Naive thymus-derived CD4-positive, alpha-beta T cell (primary cell): ENCODE measurements at regions not wholly inside any gene's neighbourhood (a gene's known extent, or its start where the extent isn't known, plus 50 kb on each side); places are given as distances from the start of the nearest gene placed in this dataset.
A peak's percentile ranks its signal among the peaks of the same experiment; 100 is the strongest.

Experiments used
- ATAC-seq: fragments of 150-1000 bp; cut with Tn5 transposase; 2 replicates; pipeline ENCODE4 v1.10.0; 2021; ENCODE audit warnings: mild to moderate bottlenecking, moderate library complexity
- CTCF ChIA-PET: fragments of 350-600 bp; sonication (Branson Sonifier 250); formaldehyde crosslinking; loops from one replicate; lab custom pipeline; 2021; ENCODE audit warnings: antibody characterized with exemption; lab: Charles Lee
- POLR2A ChIA-PET: fragments of 350-600 bp; sonication (Branson Sonifier 250); formaldehyde crosslinking; loops from one replicate; lab custom pipeline; 2021; ENCODE audit warnings: antibody characterized with exemption, inconsistent platforms; lab: Charles Lee
- DNase-seq, 9 donors: peaks; one replicate each; pipeline versions ENCODE4 v3.0.0 to v3.0.0-alpha.2; 2020 to 2022; ENCODE audit warnings: mixed read lengths in 1 of 9
- H3K27ac ChIP-seq: one replicate; pipeline ENCODE4 v1.7.0; 2013; ENCODE audit warnings: mild to moderate bottlenecking, low read depth, low read length, moderate library complexity
- H3K27me3 ChIP-seq, 2 donors: one replicate each; pipeline ENCODE4 v1.7.0; 2013; ENCODE audit warnings: low read length in 2 of 2, mild to moderate bottlenecking in 2 of 2, moderate library complexity in 2 of 2; ENCODE audit not compliant: control insufficient read depth in 2 of 2, insufficient read depth in 2 of 2
- H3K36me3 ChIP-seq, 3 experiments: 1 replicate in 2 of 3; 2 replicates in 1 of 3; pipeline ENCODE4 v1.7.0; 2013; ENCODE audit warnings: low read length in 3 of 3, mild to moderate bottlenecking in 3 of 3, moderate library complexity in 1 of 3; ENCODE audit not compliant: insufficient read depth in 3 of 3, control insufficient read depth in 2 of 3
- H3K4me1 ChIP-seq, 2 donors: one replicate each; pipeline ENCODE4 v1.7.0; 2013; ENCODE audit warnings: low read length in 2 of 2, mild to moderate bottlenecking in 2 of 2, moderate library complexity in 1 of 2; ENCODE audit not compliant: control insufficient read depth in 2 of 2, insufficient read depth in 2 of 2
- H3K4me3 ChIP-seq: 2 replicates; pipeline ENCODE4 v1.7.0; 2013; ENCODE audit warnings: mild to moderate bottlenecking, low read length
- H3K9me3 ChIP-seq, 3 experiments: 1 replicate in 2 of 3; 2 replicates in 1 of 3; pipeline ENCODE4 v1.7.0; 2013; ENCODE audit warnings: low read length in 3 of 3; ENCODE audit not compliant: control insufficient read depth in 2 of 3
- H3K27ac Mint-ChIP-seq, 9 donors: one replicate each; pipeline ENCODE4 v1.8.0; 2020 to 2022; ENCODE audit warnings: mixed read lengths in 9 of 9, mild to moderate bottlenecking in 8 of 9, moderate library complexity in 5 of 9, inconsistent platforms in 2 of 9
- H3K27me3 Mint-ChIP-seq, 5 donors: one replicate each; pipeline ENCODE4 v1.8.0; 2021 to 2022; ENCODE audit warnings: mixed read lengths in 5 of 5, mild to moderate bottlenecking in 1 of 5
- H3K36me3 Mint-ChIP-seq, 5 donors: one replicate each; pipeline ENCODE4 v1.8.0; 2020 to 2022; ENCODE audit warnings: mixed read lengths in 5 of 5, mild to moderate bottlenecking in 3 of 5, inconsistent platforms in 1 of 5
- H3K4me1 Mint-ChIP-seq, 7 donors: one replicate each; pipeline ENCODE4 v1.8.0; 2020 to 2022; ENCODE audit warnings: mixed read lengths in 7 of 7, mild to moderate bottlenecking in 3 of 7, inconsistent platforms in 1 of 7
- H3K4me3 Mint-ChIP-seq, 10 donors: one replicate each; pipeline ENCODE4 v1.8.0; 2020 to 2022; ENCODE audit warnings: mild to moderate bottlenecking in 10 of 10, mixed read lengths in 10 of 10, moderate library complexity in 6 of 10, inconsistent platforms in 2 of 10
- H3K9me3 Mint-ChIP-seq, 11 donors: one replicate each; pipeline ENCODE4 v1.8.0; 2020 to 2022; ENCODE audit warnings: mixed read lengths in 11 of 11, mild to moderate bottlenecking in 4 of 11, inconsistent platforms in 1 of 11, moderate library complexity in 1 of 11
- intact Hi-C, 2 donors: fragments of 100-400 bp; cut with micrococcal nuclease; formaldehyde crosslinking; loops; one replicate each; pipeline ENCODE4 v1.15.1; 2023

DNA sequence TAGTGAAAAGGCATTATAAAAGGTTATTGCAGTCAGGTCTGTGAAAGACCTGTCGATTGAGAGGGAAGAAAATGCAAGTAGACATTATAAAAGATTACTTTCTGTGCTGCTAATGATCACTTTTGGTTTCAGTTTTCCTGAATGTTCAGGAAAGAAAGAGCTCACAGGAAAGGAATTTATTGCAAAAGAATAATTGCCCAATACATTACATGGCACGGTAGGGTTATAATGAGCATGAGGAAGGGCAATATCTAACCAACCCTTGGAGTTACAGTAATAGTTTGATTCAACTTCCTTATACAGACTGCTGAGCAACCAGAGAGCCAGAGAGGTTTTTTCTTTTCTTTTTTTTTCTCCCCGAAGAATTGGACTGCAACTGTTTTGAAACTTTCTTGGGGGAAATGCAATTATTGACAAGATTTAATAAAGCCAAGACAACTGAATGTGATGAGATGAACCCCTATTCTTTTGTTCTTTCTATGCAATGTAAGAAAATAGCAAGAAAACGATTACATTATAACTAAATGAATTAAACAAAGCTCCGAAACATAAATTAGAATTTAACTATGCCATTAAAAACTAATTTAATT is 247.0 kb downstream of the C4orf33 start:
- no peak overlapping the region for H3K27ac Mint-ChIP-seq
- no peaks in the 10 kb centered on the region for H3K4me1 ChIP-seq
- H3K27me3 ChIP-seq, result no peaks in the 10 kb centered on the region
- intact Hi-C loops, result no loop called here
- no peak overlapping the region for H3K4me3 Mint-ChIP-seq
- CTCF ChIA-PET, result no interaction called here
- H3K27me3 Mint-ChIP-seq, result peaks cover 6 to 42% (median 19%) of the 10 kb centered on the region in 5 donors
- peaks cover 0 to 2% (median 0%) of the 10 kb centered on the region in 11 donors for H3K9me3 Mint-ChIP-seq
- no peak overlapping the region for H3K27ac ChIP-seq
- no peaks in the 10 kb centered on the region for H3K36me3 ChIP-seq
- POLR2A ChIA-PET, result no interaction called here
- no peaks in the 10 kb centered on the region for H3K36me3 Mint-ChIP-seq
- DNase-seq (no peak), ATAC-seq (peak; percentile 77)
- H3K9me3 ChIP-seq, result no peaks in the 10 kb centered on the region
- no peaks in the 10 kb centered on the region for H3K4me1 Mint-ChIP-seq
- H3K4me3 ChIP-seq, result no peak overlapping the region

GRCh38 chr4:129344058-129344457 is 248.1 kb downstream of the C4orf33 start:
- no peaks in the 10 kb centered on the region for H3K27me3 ChIP-seq
- no peaks in the 10 kb centered on the region for H3K9me3 ChIP-seq
- POLR2A ChIA-PET, result no interaction called here
- H3K27ac ChIP-seq, result no peak overlapping the region
- Mint-ChIP-seq H3K27ac (no peak overlapping the region), H3K9me3 (peaks cover 0 to 1% (median 0%) of the 10 kb centered on the region in 11 donors), H3K4me1 (peaks cover 0 to under 1% (median 0%) of the 10 kb centered on the region in 7 donors), H3K36me3 (no peaks in the 10 kb centered on the region), H3K27me3 (peaks cover 6 to 30% (median 10%) of the 10 kb centered on the region in 5 donors), H3K4me3 (no peak overlapping the region)
- ATAC-seq, result no peak
- H3K36me3 ChIP-seq, result no peaks in the 10 kb centered on the region
- no peaks in the 10 kb centered on the region for H3K4me1 ChIP-seq
- no peak overlapping the region for H3K4me3 ChIP-seq
- DNase-seq, result peak in 1 of 9 donors; percentile 6
- intact Hi-C loops, result no loop called here
- CTCF ChIA-PET, result no interaction called here

DNA sequence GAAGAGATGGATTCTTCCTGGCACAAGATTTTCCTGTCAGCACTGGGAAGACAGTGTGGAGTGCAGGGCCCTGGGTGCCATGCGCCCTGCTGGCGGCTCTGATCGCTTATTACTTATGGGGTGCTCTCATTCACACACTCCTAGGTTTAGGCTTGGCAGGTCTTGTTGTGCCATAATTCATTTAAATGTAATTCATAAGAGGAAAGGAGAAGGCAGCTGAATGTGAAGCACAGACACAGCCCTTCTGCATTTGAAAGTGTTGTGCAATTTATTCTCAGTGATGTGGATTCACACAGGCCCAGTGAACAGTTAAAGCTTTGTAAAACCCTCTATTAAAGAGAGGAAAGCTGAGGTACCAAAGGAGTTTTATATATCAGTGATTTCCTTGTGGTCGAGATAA is 249.7 kb downstream of the C4orf33 start:
- H3K4me1 ChIP-seq, result no peaks in the 10 kb centered on the region
- ATAC-seq, result peak; percentile 54
- Mint-ChIP-seq H3K36me3 (no peaks in the 10 kb centered on the region), H3K9me3 (no peaks in the 10 kb centered on the region), H3K4me1 (peaks cover 0 to 1% (median 0%) of the 10 kb centered on the region in 7 donors), H3K27me3 (peaks cover 6 to 30% (median 14%) of the 10 kb centered on the region in 5 donors), H3K4me3 (no peak overlapping the region), H3K27ac (no peak overlapping the region)
- H3K27me3 ChIP-seq, result no peaks in the 10 kb centered on the region
- ChIA-PET POLR2A (no interaction called here), CTCF (no interaction called here)
- intact Hi-C loops, result no loop called here
- no peaks in the 10 kb centered on the region for H3K36me3 ChIP-seq
- DNase-seq, result no peak
- H3K9me3 ChIP-seq, result no peaks in the 10 kb centered on the region
- H3K4me3 ChIP-seq, result no peak overlapping the region
- H3K27ac ChIP-seq, result no peak overlapping the region

DNA sequence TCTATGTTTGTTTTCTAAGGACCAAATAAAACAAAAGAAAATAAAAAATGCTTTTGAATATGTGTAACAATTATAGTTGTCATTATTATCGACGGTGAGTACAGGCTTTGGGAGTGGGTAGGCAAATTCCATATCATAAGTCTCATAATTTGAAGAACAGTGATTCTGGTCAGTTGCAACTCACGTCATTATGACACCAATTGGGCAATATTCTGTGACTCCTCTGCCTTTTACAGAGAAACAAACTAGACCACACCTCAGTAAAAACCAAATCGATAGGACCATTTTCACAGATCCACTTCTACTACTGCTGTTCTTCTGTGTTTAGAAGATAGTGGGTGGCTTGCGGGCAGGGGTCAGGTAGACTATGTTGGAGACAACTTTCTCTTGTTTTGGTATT is 250.1 kb downstream of the C4orf33 start:
- CTCF ChIA-PET, result no interaction called here
- no peak overlapping the region for H3K27ac Mint-ChIP-seq
- peak; percentile 34 for ATAC-seq

GRCh38 chr4:129346734-129347133 is 250.8 kb downstream of the C4orf33 start:
- H3K27ac Mint-ChIP-seq, result no peak overlapping the region
- Histone ChIP-seq H3K27ac (no peak overlapping the region), H3K4me1 (no peaks in the 10 kb centered on the region), H3K27me3 (no peaks in the 10 kb centered on the region), H3K4me3 (no peak overlapping the region), H3K36me3 (no peaks in the 10 kb centered on the region), H3K9me3 (no peaks in the 10 kb centered on the region)
- ChIA-PET CTCF (no interaction called here), POLR2A (no interaction called here)
- peaks cover 0 to 1% (median 0%) of the 10 kb centered on the region in 7 donors for H3K4me1 Mint-ChIP-seq
- intact Hi-C loops, result no loop called here
- no peak for DNase-seq
- peaks cover 6 to 39% (median 18%) of the 10 kb centered on the region in 5 donors for H3K27me3 Mint-ChIP-seq
- H3K36me3 Mint-ChIP-seq, result no peaks in the 10 kb centered on the region
- H3K9me3 Mint-ChIP-seq, result no peaks in the 10 kb centered on the region
- ATAC-seq, result no peak
- no peak overlapping the region for H3K4me3 Mint-ChIP-seq

More for the DNA sequence above, 250.1 kb downstream of the C4orf33 start:
- no peak for DNase-seq
- Mint-ChIP-seq H3K9me3 (no peaks in the 10 kb centered on the region), H3K27me3 (peaks cover 6 to 34% (median 14%) of the 10 kb centered on the region in 5 donors), H3K4me1 (peaks cover 0 to 1% (median 0%) of the 10 kb centered on the region in 7 donors), H3K36me3 (no peaks in the 10 kb centered on the region), H3K4me3 (no peak overlapping the region)
- Histone ChIP-seq H3K4me3 (no peak overlapping the region), H3K27ac (no peak overlapping the region), H3K9me3 (no peaks in the 10 kb centered on the region), H3K4me1 (no peaks in the 10 kb centered on the region), H3K36me3 (no peaks in the 10 kb centered on the region), H3K27me3 (no peaks in the 10 kb centered on the region)
- intact Hi-C loops, result no loop called here
- POLR2A ChIA-PET, result no interaction called here

DNA sequence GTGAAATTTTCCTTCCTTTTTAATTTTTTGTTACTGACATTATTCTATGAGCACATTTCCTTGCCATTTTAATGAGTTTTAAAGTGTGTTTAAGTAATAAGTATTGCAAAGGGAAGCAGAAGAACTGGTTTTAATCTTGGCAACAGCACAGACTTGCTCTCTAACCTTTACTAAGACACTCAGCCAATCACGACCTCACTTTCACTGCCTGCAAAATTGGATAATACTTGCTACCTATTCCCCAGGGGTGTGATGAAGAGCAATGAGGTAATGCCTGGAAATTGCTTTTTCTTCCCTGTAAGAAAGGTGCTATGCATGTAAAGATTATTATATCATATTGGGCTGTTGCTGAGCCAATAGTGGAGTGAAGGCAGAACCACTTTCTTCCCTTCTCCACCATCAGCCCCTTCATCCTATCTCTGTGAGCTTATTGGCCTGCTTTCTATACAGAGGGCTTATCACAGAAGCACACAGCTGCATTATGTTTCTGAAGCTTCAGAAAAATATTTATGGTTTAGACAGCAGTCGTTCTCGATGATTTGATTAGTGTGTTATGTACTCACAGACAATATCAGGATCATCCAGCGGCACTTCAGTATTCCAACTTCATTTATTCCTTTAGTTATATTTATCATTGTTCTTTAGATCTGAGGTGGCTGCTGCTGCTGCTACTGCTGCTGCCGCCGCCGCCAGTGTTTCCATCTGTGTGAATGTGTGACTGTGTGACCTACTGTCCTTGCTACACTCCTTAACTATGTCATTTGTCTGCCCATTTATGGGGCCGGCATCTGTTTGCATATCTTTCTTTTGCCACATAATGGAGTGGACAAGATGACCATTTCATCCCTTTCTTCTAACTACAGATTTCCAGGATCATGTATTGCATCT is 255.1 kb downstream of the C4orf33 start:
- no peaks in the 10 kb centered on the region for H3K36me3 ChIP-seq
- CTCF ChIA-PET, result no interaction called here
- intact Hi-C loops, result no loop called here
- no peaks in the 10 kb centered on the region for H3K27me3 ChIP-seq
- no peak overlapping the region for H3K4me3 ChIP-seq
- H3K9me3 Mint-ChIP-seq, result no peaks in the 10 kb centered on the region
- H3K27me3 Mint-ChIP-seq, result peaks cover 0 to 47% (median 33%) of the 10 kb centered on the region in 5 donors
- no peaks in the 10 kb centered on the region for H3K36me3 Mint-ChIP-seq
- no peaks in the 10 kb centered on the region for H3K4me1 ChIP-seq
- H3K27ac Mint-ChIP-seq, result no peak overlapping the region
- POLR2A ChIA-PET, result no interaction called here
- DNase-seq, result no peak
- H3K9me3 ChIP-seq, result no peaks in the 10 kb centered on the region
- peaks cover 0 to 3% (median 0%) of the 10 kb centered on the region in 7 donors for H3K4me1 Mint-ChIP-seq
- ATAC-seq, result no peak
- no peak overlapping the region for H3K4me3 Mint-ChIP-seq
- no peak overlapping the region for H3K27ac ChIP-seq
